HepG2 (cell line): ENCODE measurements at regions not wholly inside any gene's neighbourhood (a gene's known extent, or its start where the extent isn't known, plus 50 kb on each side); places are given as distances from the start of the nearest gene placed in this dataset.

Experiments used
- CBX1 ChIP-seq: IDR thresholded peaks from one replicate; pipeline ENCODE4 v1.6.1; 2016; ENCODE audit warnings: antibody characterized with exemption, low read depth
- FOXJ3 ChIP-seq: sonication (generic); formaldehyde crosslinking; IDR thresholded peaks from 2 replicates; pipeline ENCODE4 v1.4.0; 2020; ENCODE audit warnings: missing genetic modification reagents, mild to moderate bottlenecking, borderline replicate concordance
- GPN1 ChIP-seq: sonication (generic); formaldehyde crosslinking; IDR thresholded peaks from 2 replicates; pipeline ENCODE4 v1.5.1; 2020; ENCODE audit warnings: missing genetic modification reagents, borderline replicate concordance
- NKX3-1 ChIP-seq: sonication (generic); formaldehyde crosslinking; IDR thresholded peaks from 2 replicates; pipeline ENCODE4 v1.5.0; 2020; ENCODE audit warnings: missing genetic modification reagents
- SNAI1 ChIP-seq: sonication (generic); formaldehyde crosslinking; IDR thresholded peaks from 2 replicates; pipeline ENCODE4 v1.5.0; 2020; ENCODE audit warnings: mild to moderate bottlenecking, missing genetic modification reagents, borderline replicate concordance
- SRSF4 ChIP-seq: fragments of 200-400 bp; formaldehyde crosslinking; IDR thresholded peaks from one replicate; pipeline ENCODE4 v1.6.1; 2018; ENCODE audit warnings: mild to moderate bottlenecking, low read depth, low read length, moderate library complexity; ENCODE audit not compliant: poor library complexity, severe bottlenecking
- TBL1XR1 ChIP-seq: fragments of 150-350 bp; IDR thresholded peaks from 2 replicates; pipeline ENCODE4 v1.6.1; 2014; ENCODE audit warnings: borderline replicate concordance, low read length; ENCODE audit not compliant: partially characterized antibody
- ZNF335 ChIP-seq: sonication (generic); formaldehyde crosslinking; IDR thresholded peaks from 2 replicates; pipeline ENCODE4 v1.4.0; 2020; ENCODE audit warnings: missing genetic modification reagents
- ZNF788 ChIP-seq: sonication (generic); formaldehyde crosslinking; IDR thresholded peaks from 2 replicates; pipeline ENCODE4 v1.5.0; 2020; ENCODE audit warnings: mild to moderate bottlenecking, missing genetic modification reagents, borderline replicate concordance
- TF ChIP-seq, protein P1 (sequence below): sonication (generic); formaldehyde crosslinking; IDR thresholded peaks from 2 replicates; pipeline ENCODE4 v1.9.0; 2021; ENCODE audit warnings: mild to moderate bottlenecking, missing genetic modification reagents
- TF ChIP-seq, protein P2 (sequence below), 2 experiments: sonication (generic) in 1 of 2; formaldehyde crosslinking in 1 of 2; IDR thresholded peaks; 2 replicates each; pipeline versions ENCODE4 v1.4.0 to v1.6.1; 2018 to 2020; ENCODE audit warnings: missing genetic modification reagents in 2 of 2, borderline replicate concordance in 1 of 2, low read depth in 1 of 2, mild to moderate bottlenecking in 1 of 2, missing biosample characterization in 1 of 2
- TF ChIP-seq, protein P3 (sequence below): sonication (generic); formaldehyde crosslinking; IDR thresholded peaks from 2 replicates; pipeline ENCODE4 v1.8.0; 2022; ENCODE audit warnings: mild to moderate bottlenecking, missing genetic modification reagents, moderate library complexity
- TF ChIP-seq, protein P4 (sequence below): sonication (generic); formaldehyde crosslinking; IDR thresholded peaks from 2 replicates; pipeline ENCODE4 v1.8.0; 2022; ENCODE audit warnings: missing genetic modification reagents, low read depth, mild to moderate bottlenecking, borderline replicate concordance
- TF ChIP-seq, protein P5 (sequence below): sonication (generic); formaldehyde crosslinking; IDR thresholded peaks from 2 replicates; pipeline ENCODE4 v1.5.1; 2020; ENCODE audit warnings: mild to moderate bottlenecking, moderate library complexity, missing genetic modification reagents
- TF ChIP-seq, protein P6 (sequence below): sonication (generic); formaldehyde crosslinking; IDR thresholded peaks from 2 replicates; pipeline ENCODE4 v1.5.1; 2020; ENCODE audit warnings: missing genetic modification reagents, mild to moderate bottlenecking, borderline replicate concordance

DNA sequence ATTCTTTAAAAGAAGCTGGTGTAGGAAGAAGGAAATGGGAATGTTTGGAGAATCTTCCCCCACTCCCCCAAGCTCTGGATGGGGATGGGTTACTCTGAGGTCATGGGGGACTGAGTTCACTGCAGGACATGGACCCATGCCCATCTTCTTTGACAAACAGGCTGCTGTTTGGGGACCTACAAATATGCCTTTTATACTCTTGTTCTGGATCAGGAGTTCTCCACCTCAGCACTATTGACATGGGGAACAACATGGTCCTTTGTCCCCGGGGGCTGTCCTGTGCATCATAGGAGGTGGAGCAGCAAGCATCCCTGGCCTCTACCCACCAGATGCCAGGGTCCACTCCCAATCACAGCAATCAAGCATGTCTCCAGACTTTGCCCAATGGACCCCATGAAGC lies 365.8 kb upstream of the C1orf174 start (continued):
- TF ChIP-seq, protein P1, sequence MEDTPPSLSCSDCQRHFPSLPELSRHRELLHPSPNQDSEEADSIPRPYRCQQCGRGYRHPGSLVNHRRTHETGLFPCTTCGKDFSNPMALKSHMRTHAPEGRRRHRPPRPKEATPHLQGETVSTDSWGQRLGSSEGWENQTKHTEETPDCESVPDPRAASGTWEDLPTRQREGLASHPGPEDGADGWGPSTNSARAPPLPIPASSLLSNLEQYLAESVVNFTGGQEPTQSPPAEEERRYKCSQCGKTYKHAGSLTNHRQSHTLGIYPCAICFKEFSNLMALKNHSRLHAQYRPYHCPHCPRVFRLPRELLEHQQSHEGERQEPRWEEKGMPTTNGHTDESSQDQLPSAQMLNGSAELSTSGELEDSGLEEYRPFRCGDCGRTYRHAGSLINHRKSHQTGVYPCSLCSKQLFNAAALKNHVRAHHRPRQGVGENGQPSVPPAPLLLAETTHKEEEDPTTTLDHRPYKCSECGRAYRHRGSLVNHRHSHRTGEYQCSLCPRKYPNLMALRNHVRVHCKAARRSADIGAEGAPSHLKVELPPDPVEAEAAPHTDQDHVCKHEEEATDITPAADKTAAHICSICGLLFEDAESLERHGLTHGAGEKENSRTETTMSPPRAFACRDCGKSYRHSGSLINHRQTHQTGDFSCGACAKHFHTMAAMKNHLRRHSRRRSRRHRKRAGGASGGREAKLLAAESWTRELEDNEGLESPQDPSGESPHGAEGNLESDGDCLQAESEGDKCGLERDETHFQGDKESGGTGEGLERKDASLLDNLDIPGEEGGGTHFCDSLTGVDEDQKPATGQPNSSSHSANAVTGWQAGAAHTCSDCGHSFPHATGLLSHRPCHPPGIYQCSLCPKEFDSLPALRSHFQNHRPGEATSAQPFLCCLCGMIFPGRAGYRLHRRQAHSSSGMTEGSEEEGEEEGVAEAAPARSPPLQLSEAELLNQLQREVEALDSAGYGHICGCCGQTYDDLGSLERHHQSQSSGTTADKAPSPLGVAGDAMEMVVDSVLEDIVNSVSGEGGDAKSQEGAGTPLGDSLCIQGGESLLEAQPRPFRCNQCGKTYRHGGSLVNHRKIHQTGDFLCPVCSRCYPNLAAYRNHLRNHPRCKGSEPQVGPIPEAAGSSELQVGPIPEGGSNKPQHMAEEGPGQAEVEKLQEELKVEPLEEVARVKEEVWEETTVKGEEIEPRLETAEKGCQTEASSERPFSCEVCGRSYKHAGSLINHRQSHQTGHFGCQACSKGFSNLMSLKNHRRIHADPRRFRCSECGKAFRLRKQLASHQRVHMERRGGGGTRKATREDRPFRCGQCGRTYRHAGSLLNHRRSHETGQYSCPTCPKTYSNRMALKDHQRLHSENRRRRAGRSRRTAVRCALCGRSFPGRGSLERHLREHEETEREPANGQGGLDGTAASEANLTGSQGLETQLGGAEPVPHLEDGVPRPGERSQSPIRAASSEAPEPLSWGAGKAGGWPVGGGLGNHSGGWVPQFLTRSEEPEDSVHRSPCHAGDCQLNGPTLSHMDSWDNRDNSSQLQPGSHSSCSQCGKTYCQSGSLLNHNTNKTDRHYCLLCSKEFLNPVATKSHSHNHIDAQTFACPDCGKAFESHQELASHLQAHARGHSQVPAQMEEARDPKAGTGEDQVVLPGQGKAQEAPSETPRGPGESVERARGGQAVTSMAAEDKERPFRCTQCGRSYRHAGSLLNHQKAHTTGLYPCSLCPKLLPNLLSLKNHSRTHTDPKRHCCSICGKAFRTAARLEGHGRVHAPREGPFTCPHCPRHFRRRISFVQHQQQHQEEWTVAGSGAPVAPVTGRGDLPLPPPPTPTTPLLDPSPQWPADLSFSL (CRISPR knock-in tag): no peak
- TF ChIP-seq TBL1XR1: no peak
- TF ChIP-seq, protein P2, sequence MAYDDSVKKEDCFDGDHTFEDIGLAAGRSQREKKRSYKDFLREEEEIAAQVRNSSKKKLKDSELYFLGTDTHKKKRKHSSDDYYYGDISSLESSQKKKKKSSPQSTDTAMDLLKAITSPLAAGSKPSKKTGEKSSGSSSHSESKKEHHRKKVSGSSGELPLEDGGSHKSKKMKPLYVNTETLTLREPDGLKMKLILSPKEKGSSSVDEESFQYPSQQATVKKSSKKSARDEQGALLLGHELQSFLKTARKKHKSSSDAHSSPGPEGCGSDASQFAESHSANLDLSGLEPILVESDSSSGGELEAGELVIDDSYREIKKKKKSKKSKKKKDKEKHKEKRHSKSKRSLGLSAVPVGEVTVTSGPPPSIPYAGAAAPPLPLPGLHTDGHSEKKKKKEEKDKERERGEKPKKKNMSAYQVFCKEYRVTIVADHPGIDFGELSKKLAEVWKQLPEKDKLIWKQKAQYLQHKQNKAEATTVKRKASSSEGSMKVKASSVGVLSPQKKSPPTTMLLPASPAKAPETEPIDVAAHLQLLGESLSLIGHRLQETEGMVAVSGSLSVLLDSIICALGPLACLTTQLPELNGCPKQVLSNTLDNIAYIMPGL (CRISPR knock-in tag; IDR thresholded peaks at IDR 0.05; ENCODE audit: borderline replicate concordance in 1 of 2, low read depth in 1 of 2): no peak
- no peak for TF ChIP-seq FOXJ3 (CRISPR knock-in tag)
- TF ChIP-seq GPN1 (CRISPR knock-in tag): no peak
- TF ChIP-seq SRSF4: no peak
- TF ChIP-seq SNAI1 (CRISPR knock-in tag): no peak
- TF ChIP-seq, protein P3, sequence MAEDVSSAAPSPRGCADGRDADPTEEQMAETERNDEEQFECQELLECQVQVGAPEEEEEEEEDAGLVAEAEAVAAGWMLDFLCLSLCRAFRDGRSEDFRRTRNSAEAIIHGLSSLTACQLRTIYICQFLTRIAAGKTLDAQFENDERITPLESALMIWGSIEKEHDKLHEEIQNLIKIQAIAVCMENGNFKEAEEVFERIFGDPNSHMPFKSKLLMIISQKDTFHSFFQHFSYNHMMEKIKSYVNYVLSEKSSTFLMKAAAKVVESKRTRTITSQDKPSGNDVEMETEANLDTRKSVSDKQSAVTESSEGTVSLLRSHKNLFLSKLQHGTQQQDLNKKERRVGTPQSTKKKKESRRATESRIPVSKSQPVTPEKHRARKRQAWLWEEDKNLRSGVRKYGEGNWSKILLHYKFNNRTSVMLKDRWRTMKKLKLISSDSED: no peak
- peak; percentile 38; the same call in 1 of the 2 replicates for TF ChIP-seq ZNF788 (CRISPR knock-in tag)
- TF ChIP-seq ZNF335 (CRISPR knock-in tag): no peak
- TF ChIP-seq, protein P4, sequence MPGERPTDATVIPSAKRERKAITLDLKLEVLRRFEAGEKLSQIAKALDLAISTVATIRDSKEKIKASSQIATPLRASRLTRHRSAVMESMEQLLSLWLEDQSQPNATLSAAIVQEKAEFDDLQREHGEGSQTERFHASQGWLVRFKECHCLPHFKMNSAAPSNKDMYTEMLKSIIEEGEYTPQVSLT (CRISPR knock-in tag): no peak
- TF ChIP-seq, protein P5, sequence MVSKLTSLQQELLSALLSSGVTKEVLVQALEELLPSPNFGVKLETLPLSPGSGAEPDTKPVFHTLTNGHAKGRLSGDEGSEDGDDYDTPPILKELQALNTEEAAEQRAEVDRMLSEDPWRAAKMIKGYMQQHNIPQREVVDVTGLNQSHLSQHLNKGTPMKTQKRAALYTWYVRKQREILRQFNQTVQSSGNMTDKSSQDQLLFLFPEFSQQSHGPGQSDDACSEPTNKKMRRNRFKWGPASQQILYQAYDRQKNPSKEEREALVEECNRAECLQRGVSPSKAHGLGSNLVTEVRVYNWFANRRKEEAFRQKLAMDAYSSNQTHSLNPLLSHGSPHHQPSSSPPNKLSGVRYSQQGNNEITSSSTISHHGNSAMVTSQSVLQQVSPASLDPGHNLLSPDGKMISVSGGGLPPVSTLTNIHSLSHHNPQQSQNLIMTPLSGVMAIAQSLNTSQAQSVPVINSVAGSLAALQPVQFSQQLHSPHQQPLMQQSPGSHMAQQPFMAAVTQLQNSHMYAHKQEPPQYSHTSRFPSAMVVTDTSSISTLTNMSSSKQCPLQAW (CRISPR knock-in tag): no peak
- no peak for TF ChIP-seq NKX3-1 (CRISPR knock-in tag)
- TF ChIP-seq CBX1: no peak
- TF ChIP-seq, protein P6, sequence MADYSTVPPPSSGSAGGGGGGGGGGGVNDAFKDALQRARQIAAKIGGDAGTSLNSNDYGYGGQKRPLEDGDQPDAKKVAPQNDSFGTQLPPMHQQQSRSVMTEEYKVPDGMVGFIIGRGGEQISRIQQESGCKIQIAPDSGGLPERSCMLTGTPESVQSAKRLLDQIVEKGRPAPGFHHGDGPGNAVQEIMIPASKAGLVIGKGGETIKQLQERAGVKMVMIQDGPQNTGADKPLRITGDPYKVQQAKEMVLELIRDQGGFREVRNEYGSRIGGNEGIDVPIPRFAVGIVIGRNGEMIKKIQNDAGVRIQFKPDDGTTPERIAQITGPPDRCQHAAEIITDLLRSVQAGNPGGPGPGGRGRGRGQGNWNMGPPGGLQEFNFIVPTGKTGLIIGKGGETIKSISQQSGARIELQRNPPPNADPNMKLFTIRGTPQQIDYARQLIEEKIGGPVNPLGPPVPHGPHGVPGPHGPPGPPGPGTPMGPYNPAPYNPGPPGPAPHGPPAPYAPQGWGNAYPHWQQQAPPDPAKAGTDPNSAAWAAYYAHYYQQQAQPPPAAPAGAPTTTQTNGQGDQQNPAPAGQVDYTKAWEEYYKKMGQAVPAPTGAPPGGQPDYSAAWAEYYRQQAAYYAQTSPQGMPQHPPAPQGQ (CRISPR knock-in tag): no peak
